GM21737 (cell line): ENCODE measurements at regions not wholly inside any gene's neighbourhood (a gene's known extent, or its start where the extent isn't known, plus 50 kb on each side); places are given as distances from the start of the nearest gene placed in this dataset.
"Not testable (repeated sequence)": the region's sequence is repeated elsewhere in the genome, so short reads cannot be mapped to it uniquely, and the experiment has no call there.

Source experiments
- ATAC-seq: cut with Tn5 transposase; IDR thresholded peaks from one replicate; pipeline ENCODE4 v1.9.1; 2021; ENCODE audit warnings: mild to moderate bottlenecking, moderate library complexity; ENCODE audit not compliant: unreplicated experiment

- no peak for ATAC-seq
Observed at GRCh38 chr9:110008663-110009062, 199.3 kb downstream of the C9orf152 start.

- no peak for ATAC-seq
Observed at GRCh38 chr9:110011628-110012320, 196.2 kb downstream of the C9orf152 start.

DNA sequence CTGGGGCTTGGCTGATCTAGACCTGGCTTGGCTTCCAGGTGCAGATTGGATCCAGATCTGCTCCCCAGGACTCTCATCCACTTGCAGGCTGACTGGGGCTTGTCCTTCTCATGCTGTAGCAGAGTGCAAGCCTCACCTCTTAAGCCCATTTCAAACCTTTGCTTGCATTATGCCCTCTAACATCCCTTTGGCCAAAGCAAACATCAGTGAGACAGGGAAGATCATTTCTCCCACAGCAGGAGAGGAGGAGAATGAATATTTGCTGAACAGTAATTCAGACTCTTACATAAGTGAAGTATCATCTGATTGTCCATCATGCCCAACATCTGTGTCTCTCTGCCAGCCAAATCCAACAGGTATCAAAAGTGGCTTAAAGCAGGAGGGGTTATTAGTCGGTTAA lies 194.9 kb downstream of the C9orf152 start:
- no peak for ATAC-seq

DNA sequence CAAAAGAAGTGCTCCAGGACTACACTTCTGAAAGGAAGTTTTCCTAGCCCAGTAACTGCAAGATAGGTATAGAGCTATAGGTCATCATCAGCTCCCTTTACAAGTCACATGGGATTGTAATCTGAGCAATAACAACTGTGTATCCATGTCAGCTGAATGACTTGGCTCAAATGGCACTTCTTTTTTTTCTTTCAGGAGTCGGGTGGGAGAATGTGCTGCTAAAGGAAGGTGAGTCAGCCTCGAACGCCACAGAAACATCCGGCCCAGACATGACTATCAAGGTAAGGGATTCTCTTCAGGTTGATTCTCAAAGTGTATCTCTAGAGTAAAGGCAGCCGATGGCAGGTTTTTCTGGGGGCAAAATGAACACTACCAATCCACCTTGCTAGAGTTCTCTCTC lies 192.2 kb downstream of the C9orf152 start:
- no peak for ATAC-seq

GRCh38 chr9:110016340-110016739 lies 191.6 kb downstream of the C9orf152 start:
- ATAC-seq, result no peak

- ATAC-seq, result not testable (repeated sequence)
Observed at GRCh38 chr9:110020216-110020615, 187.7 kb downstream of the C9orf152 start.

- peak; percentile 97 for ATAC-seq
Observed at GRCh38 chr9:110021891-110022290, 186.1 kb downstream of the C9orf152 start.

DNA sequence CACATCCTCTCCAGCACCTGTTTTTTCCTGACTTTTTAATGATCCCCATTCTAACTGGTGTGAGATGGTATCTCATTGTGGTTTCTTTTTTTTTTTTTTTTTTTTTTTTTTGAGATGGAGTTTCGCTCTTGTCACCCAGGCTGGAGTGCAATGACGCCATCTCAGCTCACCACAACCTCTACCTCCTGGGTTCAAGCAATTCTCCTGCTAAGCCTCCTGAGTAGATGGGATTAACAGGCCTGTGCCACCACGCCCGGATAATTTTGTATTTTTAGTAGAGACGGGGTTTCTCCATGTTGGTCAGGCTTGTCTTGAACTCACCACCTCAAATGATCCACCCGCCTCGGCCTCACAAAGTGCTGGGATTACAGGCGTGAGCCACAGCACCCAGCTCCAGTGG lies 184.7 kb downstream of the C9orf152 start:
- ATAC-seq, result not testable (repeated sequence)

- ATAC-seq, result no peak
Observed at GRCh38 chr9:110025551-110026170, 182.3 kb downstream of the C9orf152 start.

DNA sequence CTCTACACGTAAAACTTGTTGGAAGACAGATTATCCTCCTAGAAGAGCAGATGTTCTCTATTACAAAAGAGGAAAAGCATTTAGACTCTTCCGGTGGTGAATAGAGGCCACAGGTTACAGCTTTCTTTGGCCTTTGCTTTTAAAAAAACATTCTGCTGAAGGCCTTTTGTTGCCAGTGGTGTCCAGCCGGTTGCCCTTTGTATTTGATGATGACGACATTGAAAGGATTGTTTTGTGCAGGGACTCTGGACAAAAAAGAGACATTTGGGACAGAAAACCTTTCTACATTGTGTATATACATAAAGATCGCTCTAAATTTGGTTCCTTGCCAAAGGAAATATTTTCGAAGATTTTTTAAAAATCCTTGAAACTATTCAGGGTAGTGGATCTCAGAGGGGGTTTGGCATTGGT lies 180.3 kb downstream of the C9orf152 start:
- no peak for ATAC-seq

- no peak for ATAC-seq
Observed at GRCh38 chr9:110028271-110028670, 179.7 kb downstream of the C9orf152 start.

GRCh38 chr9:110028676-110029075 lies 179.3 kb downstream of the C9orf152 start:
- no peak for ATAC-seq

DNA sequence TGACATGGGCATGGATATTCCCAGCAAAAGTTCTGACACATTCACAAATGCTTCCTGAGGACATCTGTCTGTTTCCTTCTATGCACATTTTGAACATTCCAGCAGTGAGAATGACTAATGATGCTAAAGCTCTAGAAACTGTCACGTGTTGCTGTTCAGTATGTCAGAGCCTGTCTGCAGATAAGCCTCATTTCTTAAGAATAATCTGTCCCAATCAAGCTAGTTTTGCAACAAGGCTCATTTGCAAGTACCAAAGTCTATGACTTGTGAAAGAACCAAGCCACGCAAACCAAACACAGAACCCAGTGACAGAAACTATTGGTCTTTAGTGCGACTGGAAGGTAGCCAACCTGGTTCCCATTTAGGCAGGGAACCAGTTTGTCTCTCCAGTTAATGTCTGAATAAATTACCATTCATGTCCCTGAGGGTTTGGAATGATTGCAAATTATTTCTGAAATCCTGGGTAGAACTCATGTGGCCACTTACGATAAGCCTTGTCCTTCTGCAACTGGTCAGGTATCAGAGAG lies 178.5 kb downstream of the C9orf152 start:
- no peak for ATAC-seq

DNA sequence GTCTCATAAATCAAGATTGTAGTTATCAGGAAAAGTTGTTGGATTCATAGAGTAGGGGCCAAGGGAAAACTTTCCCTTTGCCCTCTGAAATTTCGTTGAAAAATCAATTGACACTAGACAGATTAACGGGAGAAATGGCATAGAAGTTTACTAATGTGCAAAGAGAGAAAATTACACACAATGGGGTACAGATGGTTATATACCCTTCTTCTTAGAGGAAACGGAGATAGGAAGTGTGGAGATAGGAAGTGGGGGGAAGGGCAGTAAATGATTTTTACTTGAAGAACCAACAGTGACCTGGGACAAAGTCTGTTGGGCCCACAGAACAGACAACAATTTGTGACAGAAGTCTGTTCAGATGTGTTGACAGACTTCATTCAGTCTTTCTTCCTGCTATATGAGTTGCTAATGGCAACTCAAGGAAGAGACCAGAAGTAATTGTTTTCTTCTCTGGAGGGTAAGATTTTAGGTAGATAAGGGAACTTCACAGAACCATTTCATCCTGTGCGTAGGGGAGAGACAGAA lies 177.9 kb downstream of the C9orf152 start:
- ATAC-seq, result no peak

- ATAC-seq, result no peak
Observed at GRCh38 chr9:110030632-110031031, 177.3 kb downstream of the C9orf152 start.

DNA sequence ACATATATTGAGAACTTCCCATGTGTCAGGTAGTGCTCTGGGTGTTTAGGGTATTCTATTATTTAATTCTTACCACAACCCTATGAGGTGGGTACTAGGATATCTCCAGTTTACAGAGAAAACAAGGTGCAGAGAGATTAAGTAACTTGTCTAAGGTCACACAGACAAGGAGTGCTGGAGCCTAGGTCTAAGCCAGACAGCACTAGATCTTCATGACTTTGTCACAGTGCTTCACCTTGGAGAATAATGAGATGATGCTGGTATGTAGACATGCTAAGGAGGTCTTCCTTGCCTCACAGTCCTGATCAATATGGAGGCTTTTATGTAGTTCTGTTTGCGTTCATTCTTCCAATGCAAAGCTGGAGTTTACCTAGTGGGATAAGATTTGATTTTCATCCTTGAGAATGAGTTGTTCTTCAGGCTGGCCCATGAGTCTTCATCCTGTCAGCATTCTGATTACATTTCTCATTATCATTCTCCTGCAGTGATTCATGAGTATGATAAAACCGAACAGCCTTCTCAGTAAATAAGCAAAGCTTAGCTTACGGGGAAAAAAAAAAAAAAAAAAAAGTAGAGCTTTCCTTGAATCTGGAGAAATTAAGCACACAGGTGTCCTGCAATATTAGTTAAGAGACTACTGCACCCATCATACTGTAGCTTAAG lies 176.3 kb downstream of the C9orf152 start:
- no peak for ATAC-seq

DNA sequence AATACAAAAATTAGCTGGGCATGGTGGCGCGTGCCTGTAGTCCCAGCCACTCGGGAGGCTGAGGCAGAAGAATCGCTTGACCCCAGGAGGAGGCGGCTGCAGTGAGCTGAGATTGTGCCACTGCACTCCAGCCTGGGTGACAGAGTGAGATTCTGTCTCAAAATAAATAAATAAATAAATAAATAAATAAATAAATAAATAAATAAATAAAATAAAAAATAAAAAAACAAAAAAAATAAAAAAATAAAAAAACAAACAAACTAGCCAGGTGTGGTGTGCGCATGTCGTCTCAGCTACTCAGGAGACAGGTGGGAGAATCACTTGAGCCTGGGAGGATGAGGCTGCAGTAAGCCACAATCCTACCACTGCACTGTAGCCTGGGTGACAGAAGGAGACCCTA lies 175.4 kb downstream of the C9orf152 start:
- ATAC-seq, result not testable (repeated sequence)

- ATAC-seq, result no peak
Observed at GRCh38 chr9:110033869-110034268, 174.1 kb downstream of the C9orf152 start.

DNA sequence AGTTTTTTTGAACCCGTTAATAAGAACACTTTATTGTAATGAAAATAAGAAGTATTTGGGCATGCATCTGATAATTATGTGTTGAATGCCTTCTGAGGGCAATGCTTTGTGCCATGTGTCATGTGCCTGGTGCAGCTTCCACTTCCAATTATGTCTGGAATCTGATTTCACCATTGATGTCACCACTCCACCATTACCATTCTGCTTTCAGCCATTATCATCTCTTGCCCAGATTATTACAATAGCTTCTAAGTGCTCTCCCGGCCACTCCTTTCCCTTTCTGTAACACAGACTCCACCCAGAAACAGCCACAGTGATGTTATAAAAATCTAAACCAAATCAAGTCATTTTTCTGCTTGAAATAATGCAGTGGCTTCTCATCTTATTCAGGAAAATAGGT lies 171.7 kb downstream of the C9orf152 start:
- ATAC-seq, result no peak

DNA sequence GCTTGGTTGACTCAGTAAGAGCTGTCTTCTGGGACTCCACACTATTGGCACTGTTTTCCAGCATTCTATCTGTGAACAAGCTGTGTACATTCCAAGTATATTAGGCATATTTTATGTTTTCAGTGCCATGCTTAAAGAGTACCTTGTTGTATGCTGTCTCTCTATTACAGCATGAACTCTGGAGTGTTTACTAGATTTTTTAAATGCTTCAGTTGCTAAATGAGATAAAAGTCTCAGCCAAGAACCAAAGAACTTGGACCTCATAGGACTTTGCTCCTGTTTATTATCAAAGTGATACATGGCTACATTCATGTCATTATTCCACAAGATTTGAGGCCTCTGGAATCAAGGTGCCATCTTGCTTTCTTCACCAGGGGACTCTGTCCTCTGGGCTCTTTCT lies 167.2 kb downstream of the C9orf152 start:
- ATAC-seq, result no peak

DNA sequence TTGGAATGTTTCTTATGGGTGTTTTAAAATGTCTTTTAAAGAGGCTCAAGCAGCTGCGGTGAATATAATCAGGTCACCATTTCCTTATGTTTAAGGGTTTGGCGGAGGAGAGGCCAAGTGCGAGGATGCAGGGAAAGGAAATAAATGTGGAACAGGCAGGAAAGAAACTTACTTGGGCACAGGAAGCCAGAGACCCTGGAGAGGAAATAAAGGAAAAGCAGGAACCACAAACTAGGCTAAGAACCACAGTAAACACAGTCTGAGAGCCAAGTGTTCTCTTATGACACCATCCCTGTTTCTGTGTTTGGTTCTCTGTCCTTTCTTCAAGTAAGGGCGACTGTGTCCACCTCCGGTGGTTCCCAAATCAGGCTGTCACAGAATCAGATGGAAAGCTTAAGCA lies 166.5 kb downstream of the C9orf152 start:
- no peak for ATAC-seq
